GM18502 (cell line): ENCODE measurements at regions not wholly inside any gene's neighbourhood (a gene's known extent, or its start where the extent isn't known, plus 50 kb on each side); places are given as distances from the start of the nearest gene placed in this dataset.
"Not testable (repeated sequence)": the region's sequence is repeated elsewhere in the genome, so short reads cannot be mapped to it uniquely, and the experiment has no call there.

Experiments
- ATAC-seq: cut with Tn5 transposase; IDR thresholded peaks from one replicate; pipeline ENCODE4 v1.9.1; 2021; ENCODE audit warnings: mild to moderate bottlenecking; ENCODE audit not compliant: unreplicated experiment, poor library complexity

DNA sequence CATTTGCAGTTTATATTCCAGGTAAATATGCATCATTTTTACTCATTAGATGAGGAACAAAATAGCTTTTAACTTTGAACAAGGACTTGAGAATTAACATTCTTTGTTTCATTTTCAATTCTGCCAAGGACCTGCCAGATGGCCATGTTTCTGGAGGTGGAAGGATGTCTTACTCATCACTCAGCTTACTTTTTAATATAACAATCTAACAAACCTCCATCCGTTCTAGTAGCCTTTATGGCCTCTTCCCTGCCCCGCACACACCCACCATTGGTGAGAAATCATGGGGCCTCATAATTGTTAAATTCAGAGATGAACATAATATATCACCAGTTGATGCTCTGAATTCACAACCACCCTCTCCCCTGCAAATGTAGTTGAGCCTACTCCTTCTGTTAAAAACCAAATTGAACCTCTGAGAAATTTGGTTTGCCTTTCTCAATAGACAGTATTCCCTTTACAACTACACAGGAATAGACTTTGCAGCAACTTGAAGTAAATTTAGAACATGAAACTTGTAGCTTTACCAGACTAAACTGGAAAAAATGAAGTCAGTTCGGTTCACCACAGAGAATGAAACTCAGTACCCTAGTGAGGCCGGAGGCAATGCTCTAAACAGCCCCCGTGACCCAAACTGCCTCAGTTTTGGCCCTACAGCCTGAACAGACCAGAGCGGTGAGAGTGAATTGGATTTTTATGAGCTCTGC, 50.1 kb upstream of the ACSL4 start:
- ATAC-seq, result peak; percentile 89

DNA sequence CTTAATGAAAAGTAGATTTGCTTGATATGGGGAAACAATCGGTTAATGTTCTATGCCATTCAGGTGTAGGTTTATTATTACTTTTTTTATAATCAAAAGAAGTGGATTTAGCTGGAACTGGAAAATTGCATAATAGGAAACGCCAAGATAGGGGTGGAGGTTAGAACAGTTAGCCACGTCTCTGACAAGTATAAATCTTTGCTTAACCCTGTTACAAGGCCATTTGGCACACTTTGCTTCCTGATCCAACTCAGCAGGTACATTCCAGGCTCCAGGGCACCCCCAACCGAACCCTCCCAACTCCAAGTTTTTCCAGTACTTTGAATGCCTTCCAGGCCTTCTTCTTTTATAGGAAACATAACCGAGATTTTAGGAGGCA, 50.6 kb upstream of the ACSL4 start:
- ATAC-seq, result no peak

- ATAC-seq, result no peak
These were observed 52.0 kb upstream of the ACSL4 start for GRCh38 chrX:109785053-109785452.

DNA sequence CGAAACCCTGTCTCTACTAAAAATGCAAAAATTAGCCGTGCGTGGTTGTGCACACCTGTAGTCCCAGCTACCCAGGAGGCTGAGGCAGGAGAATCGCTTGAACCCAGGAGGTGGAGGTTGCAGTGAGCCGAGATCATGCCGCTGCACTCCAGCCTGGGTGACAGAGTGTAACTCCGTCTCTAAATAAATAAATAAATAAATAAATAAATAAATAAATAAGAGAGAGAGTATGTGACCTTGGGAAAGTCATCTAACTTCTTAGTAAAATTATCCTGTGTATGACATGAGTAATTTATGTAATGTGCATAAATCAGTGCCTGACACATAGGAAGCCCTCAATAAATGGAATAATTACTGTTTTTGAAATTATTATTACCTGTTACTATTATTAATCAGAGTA, 57.5 kb upstream of the ACSL4 start:
- not testable (repeated sequence) for ATAC-seq

DNA sequence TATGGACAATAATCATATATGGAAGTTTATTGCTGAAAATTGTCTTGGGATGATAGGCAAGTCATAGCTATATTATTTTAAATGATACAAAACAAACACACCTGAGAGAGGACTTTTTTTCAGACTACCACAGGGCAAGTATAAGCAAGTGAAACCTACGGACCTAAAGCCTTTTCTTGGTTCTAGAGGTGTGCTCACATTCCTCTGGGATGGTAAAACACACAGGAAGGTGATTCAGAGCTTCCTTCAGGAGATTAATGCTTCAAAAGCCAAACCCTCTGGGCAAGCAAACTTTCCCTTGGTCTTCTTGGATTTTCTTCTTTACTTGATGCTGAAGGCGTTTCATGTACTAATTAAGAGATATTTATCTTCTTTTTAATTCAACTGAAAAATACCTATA, 60.1 kb upstream of the ACSL4 start:
- ATAC-seq, result no peak

- no peak for ATAC-seq
These were observed 62.6 kb upstream of the ACSL4 start for GRCh38 chrX:109795682-109796081.

DNA sequence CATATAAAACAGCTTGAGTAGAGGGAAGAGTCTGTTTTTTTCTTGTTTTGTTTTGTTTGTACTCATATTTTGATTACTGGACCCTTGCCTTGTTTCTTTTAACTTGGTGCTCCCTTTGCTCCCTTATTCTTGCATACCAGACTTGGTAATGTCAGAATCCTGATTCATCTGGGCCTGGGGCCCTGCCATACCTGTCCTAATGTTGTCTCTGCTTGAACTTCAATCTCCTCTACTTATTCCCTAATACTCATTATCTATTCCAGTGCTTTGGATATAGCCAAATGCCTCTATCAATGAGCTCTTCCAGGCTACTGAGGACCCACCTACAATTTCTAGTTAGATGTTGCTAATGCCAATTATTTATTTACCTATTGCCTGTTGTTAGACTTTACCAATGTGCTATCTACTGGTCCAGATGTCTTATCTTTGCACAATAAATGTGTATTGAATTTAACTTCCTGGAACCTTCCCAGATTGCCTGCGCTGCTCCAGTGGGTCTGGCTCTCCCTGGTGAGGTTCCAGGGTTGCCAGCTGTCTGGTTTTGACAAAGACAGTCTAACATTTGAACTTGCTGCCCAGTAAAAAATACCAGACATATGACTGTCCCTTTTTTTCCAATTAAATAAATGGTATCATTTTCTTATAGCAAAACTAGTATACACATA, 64.4 kb upstream of the ACSL4 start:
- no peak for ATAC-seq

DNA sequence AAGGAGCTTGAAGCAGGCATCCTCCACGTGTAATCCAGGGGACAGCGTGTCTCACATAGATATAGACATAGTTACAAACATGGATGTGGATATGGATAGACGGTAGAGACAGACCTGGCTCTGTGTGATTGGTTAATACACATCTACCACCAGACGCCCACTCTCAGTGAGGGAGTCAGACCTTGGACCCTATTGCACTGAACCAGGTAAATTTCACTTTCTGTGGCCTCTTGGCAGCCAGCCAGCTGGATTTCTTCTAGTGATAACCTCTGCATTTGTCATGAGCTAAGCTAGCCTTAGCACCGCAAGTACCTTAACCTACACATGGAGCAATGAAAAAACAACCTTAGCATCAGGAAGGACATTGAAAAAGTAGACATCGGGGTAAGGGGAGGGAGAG, 79.2 kb upstream of the ACSL4 start:
- ATAC-seq, result no peak

GRCh38 chrX:109813236-109813635, 80.2 kb upstream of the ACSL4 start:
- no peak for ATAC-seq

DNA sequence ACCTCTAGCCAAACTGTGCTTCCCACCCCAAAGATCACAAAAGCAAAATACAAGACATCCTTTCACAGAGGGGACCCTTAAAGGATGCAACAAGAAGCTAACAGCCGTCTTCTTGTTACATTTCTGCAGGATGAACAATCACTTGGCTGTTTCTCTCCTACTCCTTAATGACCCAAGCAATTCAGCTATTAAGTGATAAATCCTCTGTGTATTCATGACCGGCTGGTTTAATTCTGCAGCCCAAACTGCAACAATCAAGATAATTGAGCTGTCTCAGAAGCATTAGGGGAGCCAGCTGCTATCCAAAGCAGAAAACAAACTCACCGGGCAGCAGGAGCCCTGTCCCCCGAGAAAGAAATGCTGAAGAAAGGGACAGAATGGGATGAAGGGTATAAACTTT, 85.9 kb upstream of the ACSL4 start:
- no peak for ATAC-seq

GRCh38 chrX:109822861-109823260, 89.8 kb upstream of the ACSL4 start:
- no peak for ATAC-seq

DNA sequence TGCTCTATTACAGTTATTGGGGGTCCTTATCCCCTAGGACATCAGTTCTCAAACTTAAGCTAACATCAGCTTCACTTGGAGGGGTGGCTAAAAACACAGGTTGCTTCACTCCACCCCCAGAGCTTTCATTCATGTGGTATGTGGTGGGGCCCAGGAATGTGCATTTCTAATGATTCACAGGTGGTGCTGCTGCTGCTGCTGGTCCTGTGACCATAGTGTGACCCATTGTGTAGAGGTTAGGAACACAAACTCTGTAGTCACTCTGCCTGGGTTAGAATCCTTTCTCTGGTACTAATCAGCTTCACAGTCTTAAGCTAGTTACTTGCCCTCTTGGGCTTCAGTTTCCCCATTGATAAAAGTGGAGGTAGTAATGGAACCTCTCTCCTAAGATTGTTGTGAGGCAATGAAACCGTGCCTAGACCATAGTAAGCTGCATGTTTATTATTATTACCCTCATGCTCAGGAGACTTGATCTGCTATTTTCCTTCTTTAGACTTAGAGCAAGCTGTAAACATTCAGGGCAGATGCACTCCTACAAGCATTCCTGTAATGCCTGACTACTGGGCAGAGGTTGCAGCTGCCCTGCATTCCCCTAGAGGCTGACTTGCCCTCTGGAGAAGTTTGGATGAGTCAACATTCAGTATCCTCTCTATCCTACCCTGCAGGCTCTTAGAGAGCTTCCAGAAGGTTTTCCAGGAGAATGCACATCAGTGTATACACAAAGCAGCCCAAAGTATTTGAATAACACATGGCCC, 94.1 kb upstream of the ACSL4 start:
- no peak for ATAC-seq

- no peak for ATAC-seq
These were observed 94.7 kb upstream of the ACSL4 start for GRCh38 chrX:109827772-109828171.

DNA sequence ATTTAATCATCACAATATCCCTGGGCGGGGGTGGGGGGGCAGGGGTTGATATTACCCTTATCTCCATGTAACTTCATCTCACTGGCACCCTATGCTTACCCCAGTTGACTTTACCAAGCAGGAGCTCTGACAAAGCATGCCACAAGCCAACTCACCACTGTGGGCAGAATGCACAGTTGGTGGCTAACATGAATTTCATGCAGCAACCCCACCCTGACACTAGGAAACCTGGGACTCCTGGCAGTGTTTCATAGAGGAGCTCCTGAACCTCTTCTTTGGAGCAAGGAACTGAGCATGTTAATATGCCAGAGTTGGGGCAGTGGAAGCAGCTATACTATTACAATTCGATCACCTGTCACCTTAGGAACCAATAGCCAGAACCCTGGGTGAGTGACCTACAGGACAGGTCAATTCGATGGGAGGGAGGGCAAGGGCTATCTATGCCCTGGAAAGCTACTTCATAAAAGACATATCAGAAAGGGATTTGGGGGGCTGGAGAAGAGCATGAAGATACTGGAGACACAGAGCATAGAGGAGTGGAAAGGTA, 97.2 kb upstream of the ACSL4 start:
- peak; percentile 40 for ATAC-seq

DNA sequence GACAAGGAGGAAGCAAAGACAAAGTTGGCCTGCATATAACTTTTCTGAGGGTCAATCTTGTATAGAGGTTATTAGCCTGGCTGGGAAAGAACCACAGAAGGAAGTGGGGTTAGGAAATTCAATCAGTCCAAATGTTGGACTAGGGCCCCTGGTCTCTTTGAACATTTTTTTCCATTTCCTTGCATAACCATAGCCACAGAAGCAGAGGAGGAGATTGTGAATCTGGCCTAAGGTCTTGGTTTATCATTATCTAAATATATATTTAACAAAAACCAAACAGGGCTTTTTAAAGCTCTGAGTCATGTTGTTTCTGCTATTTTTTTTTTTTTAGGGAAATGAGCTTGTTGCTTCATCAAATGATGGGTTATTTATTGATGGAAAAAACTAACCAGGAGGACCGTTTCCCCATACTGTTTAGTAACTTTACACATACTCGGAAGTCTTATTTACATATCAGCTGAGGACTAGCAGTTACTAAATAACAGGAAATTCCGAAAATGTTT, 97.7 kb upstream of the ACSL4 start:
- ATAC-seq, result peak; percentile 68

DNA sequence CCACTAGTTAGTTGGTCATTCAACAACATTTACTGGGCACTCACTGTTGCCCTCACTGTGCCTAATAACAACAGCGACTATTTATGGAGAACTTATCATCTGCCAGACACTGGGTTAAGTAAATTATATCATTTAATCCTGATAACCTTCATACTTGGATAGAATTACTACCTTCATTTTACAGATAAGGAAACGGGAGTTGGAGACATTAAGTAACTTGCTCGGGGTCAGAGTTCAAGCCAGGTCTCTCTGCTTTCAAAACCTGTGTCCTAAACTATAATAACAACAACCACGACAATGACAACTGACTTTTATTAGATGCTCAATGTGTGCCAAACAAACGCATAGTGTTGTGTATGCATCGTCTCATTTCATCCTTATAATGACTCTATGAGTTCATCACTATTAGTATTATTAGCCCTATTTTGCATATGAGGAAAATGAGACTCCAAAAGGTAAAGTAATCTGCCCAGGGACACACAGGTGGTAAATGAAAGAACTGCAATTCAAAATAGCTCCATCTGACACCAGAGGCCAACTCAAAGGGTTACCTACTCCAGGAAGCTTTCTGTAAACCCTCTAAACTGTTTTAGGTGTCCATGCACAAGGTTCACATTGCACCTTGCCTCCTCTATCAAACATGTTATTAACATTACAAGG, 98.4 kb upstream of the ACSL4 start:
- peak; percentile 31 for ATAC-seq

- ATAC-seq, result peak; percentile 53
These were observed 106.9 kb upstream of the ACSL4 start for GRCh38 chrX:109839694-109840567.

- no peak for ATAC-seq
These were observed 107.5 kb upstream of the ACSL4 start for GRCh38 chrX:109840585-109840984.

GRCh38 chrX:109841257-109841656, 108.2 kb upstream of the ACSL4 start:
- no peak for ATAC-seq
